GM12864 (cell line): ENCODE measurements at regions not wholly inside any gene's neighbourhood (a gene's known extent, or its start where the extent isn't known, plus 50 kb on each side); places are given as distances from the start of the nearest gene placed in this dataset.

Experiments
- DNase-seq: peaks from one replicate; pipeline ENCODE4 v3.0.0-alpha.2; 2011; ENCODE audit warnings: low read depth
- H3K4me3 ChIP-seq: 2 replicates; pipeline ENCODE4 v1.5.1; 2011; ENCODE audit warnings: mild to moderate bottlenecking, low read depth, low read length, control low read depth
- CTCF ChIP-seq: IDR thresholded peaks from 2 replicates; pipeline ENCODE4 v1.5.1; 2011; ENCODE audit warnings: low read depth, mild to moderate bottlenecking, moderate library complexity, low read length, control low read depth, inconsistent platforms; ENCODE audit errors: missing control alignments

DNA sequence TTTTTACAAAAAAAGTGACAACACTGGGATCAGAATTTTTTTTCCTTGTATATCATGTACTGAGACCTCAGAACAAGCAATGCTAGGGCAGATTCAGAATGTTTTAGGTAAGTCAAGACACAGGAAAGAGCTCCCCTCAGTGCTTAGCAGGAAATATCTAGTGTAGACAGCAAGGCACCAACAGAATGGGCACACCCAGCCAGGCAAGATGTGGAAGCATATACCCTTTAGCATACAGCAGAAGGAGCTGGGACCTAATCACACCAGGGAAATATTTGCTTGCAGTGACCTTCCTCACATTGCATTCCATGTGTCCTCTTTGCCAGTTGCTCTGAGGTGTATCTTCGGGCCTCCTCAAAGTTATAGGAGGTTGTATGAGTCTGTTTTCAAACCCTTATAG is 497.6 kb upstream of the LRRN3 start:
- no peak overlapping the region for H3K4me3 ChIP-seq
- TF ChIP-seq CTCF, result no peak
- no peak for DNase-seq

GRCh38 chr7:110595694-110596093 is 495.2 kb upstream of the LRRN3 start:
- no peak for DNase-seq
- no peak overlapping the region for H3K4me3 ChIP-seq
- TF ChIP-seq CTCF, result no peak

GRCh38 chr7:110600956-110601355 is 490.0 kb upstream of the LRRN3 start:
- no peak for TF ChIP-seq CTCF
- DNase-seq, result no peak

DNA sequence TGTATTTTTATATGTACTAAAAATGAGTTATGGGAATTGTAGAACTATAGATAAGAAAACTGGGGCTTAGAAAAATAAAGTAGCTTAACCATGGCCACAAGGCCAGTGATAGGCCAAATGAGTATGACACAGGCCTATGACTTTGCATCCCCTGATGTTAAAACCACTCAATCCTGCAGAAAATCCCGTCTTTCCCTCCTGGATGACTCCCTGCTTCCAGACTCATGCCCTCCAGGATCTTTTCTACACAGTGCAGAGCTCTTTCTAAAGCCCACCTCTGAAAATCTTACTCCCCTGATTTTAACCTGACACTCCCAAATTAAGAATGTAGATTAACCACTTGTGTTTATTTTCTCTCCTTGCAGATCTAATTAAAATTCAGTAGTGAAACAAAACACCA is 489.2 kb upstream of the LRRN3 start:
- TF ChIP-seq CTCF, result no peak
- no peak for DNase-seq
- H3K4me3 ChIP-seq, result no peak overlapping the region

More at GRCh38 chr7:110600956-110601355, 490.0 kb upstream of the LRRN3 start:
- H3K4me3 ChIP-seq, result no peak overlapping the region

DNA sequence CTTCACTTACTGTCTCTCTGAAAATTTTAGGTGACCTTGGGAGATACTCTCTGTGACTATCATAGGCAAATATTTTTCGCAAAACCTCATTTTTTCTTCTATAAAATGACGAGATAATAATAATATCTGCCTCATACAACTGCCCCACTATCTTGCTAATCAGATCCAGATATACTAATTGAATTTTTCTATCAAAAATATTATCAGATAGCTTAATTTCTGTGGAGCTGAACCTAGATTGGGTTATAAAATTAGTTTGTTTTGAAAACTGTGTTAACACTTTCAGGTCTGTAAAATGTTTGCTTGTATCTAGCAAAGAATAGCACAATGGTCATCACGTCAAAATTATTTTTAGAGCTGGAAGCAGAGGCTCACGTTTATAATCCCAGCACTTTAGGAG is 486.7 kb upstream of the LRRN3 start:
- TF ChIP-seq CTCF, result no peak
- no peak for DNase-seq
- H3K4me3 ChIP-seq, result no peak overlapping the region

- TF ChIP-seq CTCF, result no peak
- no peak overlapping the region for H3K4me3 ChIP-seq
- DNase-seq, result no peak
Measured at GRCh38 chr7:110604885-110605284, 486.0 kb upstream of the LRRN3 start.

- H3K4me3 ChIP-seq, result no peak overlapping the region
- TF ChIP-seq CTCF, result no peak
- no peak for DNase-seq
Measured at GRCh38 chr7:110607050-110607857, 483.7 kb upstream of the LRRN3 start.
